Pancreas (tissue), 10 donors: ENCODE measurements at regions not wholly inside any gene's neighbourhood (a gene's known extent, or its start where the extent isn't known, plus 50 kb on each side); places are given as distances from the start of the nearest gene placed in this dataset.

Experiments used
- ATAC-seq, 4 donors: fragments of 200-7000 bp; cut with Tn5 transposase; one replicate each; pipeline versions ENCODE4 v1.8.0 to v1.9.1; 2020; ENCODE audit warnings: mild to moderate bottlenecking in 4 of 4, moderate library complexity in 4 of 4
- DNase-seq, 6 donors: peaks; one replicate each; pipeline ENCODE4 v3.0.0-alpha.2; 2020
- FAIRE-seq: peaks from 2 replicates; lab custom pipeline; 2012; peaks lifted over from hg19 to GRCh38; lab: Jason Lieb, UNC
- H3K27ac ChIP-seq, 4 donors: fragments of 200-600 bp; sonication (generic); 1 replicate in 3 of 4; 2 replicates in 1 of 4; pipeline versions ENCODE4 v1.5.0 to v1.8.0; 2020
- H3K27me3 ChIP-seq, 4 donors: fragments of 200-600 bp; one replicate each; pipeline ENCODE4 v1.8.0; 2021
- H3K36me3 ChIP-seq, 3 donors: fragments of 200-600 bp; sonication (generic) in 1 of 3; one replicate each; pipeline versions ENCODE4 v1.5.0 to v1.8.0; 2020 to 2021
- H3K4me1 ChIP-seq, 3 donors: fragments of 200-600 bp; one replicate each; pipeline ENCODE4 v1.8.0; 2021
- H3K4me3 ChIP-seq, 4 donors: fragments of 200-600 bp; sonication (generic) in 2 of 4; one replicate each; pipeline versions ENCODE4 v1.5.0 to v1.8.0; 2020 to 2021
- H3K9me3 ChIP-seq, 4 donors: fragments of 200-600 bp; one replicate each; pipeline ENCODE4 v1.8.0; 2021
- WGBS, 2 donors: extraction: QIAGEN DNeasy Blood & Tissue Kit; methylation state at CpG; one replicate each; pipeline ENCODE4 v1.1.7; 2013; 5-methylcytosine and 5-hydroxymethylcytosine counted together
- intact Hi-C, 3 donors: fragments of 100-400 bp; cut with DNase I; formaldehyde crosslinking; loops; one replicate each; pipeline versions ENCODE4 v1.11.1 to v1.14.2; 2022
- TF ChIP-seq, protein P1 (sequence below), 4 donors: fragments of 200-600 bp; sonication (generic) in 3 of 4; IDR thresholded peaks; one replicate each; pipeline versions ENCODE4 v1.5.0 to v1.8.0; 2021; ENCODE audit warnings: antibody characterized with exemption in 4 of 4
- donor health status: healthy with polysubstance abuse.
- donor health status: DM: no; HTN: no; CAD: no; lungs with moderate emphysema.
- donor health status: DM: no; HTN: no; CAD: no.
- donor health status: control.
- donor health status: control.
- donor health status: Bipolar disorder and iron deficiency.
- donor health status: DM: yes; HTN: yes; CAD: no.
- donor health status: DM: no; HTN: no; CAD: no.
- donor health status: DM: no; HTN: no; CAD: no.
- donor health status: DM: yes; HTN: yes; CAD: no.

DNA sequence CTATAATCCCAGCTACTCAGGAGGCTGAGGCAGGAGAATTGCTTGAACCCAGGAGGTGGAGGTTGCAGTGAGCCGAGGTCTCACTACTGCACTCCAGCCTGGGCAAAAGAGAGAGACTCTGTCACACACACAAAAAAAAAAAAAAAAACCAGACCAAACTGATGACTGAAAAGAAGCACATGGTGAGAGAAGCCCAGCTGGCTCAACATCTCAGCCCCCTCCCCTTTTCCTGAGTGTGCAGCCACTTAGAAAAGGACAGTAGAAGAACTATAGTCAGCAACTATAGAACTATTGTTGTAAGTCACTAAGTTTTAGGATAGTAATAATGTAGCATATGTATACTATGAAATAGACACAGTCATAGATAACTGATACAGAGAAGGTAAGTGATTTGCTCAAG is 87.2 kb upstream of the RALGPS2 start:
- 90 to 95% methylated on average over 1 of the region's 1 CpG for WGBS, 2 donors
- H3K4me1 ChIP-seq = no peaks in the 10 kb centered on the region
- H3K27ac ChIP-seq = no peak overlapping the region
- TF ChIP-seq, protein P1, sequence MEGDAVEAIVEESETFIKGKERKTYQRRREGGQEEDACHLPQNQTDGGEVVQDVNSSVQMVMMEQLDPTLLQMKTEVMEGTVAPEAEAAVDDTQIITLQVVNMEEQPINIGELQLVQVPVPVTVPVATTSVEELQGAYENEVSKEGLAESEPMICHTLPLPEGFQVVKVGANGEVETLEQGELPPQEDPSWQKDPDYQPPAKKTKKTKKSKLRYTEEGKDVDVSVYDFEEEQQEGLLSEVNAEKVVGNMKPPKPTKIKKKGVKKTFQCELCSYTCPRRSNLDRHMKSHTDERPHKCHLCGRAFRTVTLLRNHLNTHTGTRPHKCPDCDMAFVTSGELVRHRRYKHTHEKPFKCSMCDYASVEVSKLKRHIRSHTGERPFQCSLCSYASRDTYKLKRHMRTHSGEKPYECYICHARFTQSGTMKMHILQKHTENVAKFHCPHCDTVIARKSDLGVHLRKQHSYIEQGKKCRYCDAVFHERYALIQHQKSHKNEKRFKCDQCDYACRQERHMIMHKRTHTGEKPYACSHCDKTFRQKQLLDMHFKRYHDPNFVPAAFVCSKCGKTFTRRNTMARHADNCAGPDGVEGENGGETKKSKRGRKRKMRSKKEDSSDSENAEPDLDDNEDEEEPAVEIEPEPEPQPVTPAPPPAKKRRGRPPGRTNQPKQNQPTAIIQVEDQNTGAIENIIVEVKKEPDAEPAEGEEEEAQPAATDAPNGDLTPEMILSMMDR (IDR thresholded peaks at IDR 0.05) = no peak
- intact Hi-C loops = no loop called here
- FAIRE-seq = no peak
- no peaks in the 10 kb centered on the region for H3K9me3 ChIP-seq
- no peaks in the 10 kb centered on the region for H3K36me3 ChIP-seq
- ATAC-seq = no peak
- H3K4me3 ChIP-seq = no peak overlapping the region
- H3K27me3 ChIP-seq = no peaks in the 10 kb centered on the region
- no peak for DNase-seq

DNA sequence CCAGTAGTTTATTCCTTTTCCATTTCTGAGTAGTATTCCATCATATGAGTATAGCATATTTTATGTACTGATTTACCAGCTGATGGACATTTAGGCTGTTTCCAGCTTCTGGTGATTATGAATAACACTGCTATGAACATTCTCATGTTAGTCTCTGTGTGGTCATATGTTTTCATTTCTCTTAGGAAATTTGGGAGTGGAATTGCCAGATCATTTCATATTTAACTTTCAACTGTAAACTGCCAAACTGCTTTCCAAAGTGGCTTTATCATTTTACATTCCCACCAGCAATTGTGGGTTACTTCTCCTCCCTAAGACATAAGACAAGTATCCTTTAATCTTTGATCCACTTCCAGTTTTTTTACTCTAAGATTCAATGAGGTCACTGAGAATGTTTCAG is 85.7 kb upstream of the RALGPS2 start:
- H3K36me3 ChIP-seq = no peaks in the 10 kb centered on the region
- ATAC-seq (no peak), FAIRE-seq (no peak), DNase-seq (no peak)
- TF ChIP-seq, protein P1 (IDR thresholded peaks at IDR 0.05) = no peak
- no peaks in the 10 kb centered on the region for H3K27me3 ChIP-seq
- H3K4me1 ChIP-seq = peaks cover 3 to 7% (median 6%) of the 10 kb centered on the region in 3 donors
- no peak overlapping the region for H3K27ac ChIP-seq
- H3K4me3 ChIP-seq = no peak overlapping the region
- H3K9me3 ChIP-seq = no peaks in the 10 kb centered on the region
- intact Hi-C loops = no loop called here

DNA sequence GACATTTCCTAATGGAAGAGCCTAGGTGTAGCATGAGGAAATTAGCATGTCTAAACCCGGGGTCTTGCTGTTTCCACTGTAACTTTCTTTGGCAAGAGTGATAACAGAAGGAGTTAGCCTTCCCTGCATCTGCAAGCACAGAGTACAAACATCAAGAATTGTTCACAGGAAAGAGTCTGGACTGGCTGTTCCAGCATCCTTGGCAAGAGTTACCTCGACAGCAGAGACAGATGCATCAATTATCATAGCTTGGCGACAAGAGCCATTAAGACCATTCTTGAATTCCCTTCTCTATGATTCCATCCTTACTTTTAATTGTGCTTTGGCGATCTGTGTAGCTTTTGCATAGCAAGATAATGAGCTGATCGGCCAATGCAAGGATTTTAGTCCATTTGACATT is 82.8 kb upstream of the RALGPS2 start:
- H3K4me1 ChIP-seq = peaks cover 3 to 13% (median 10%) of the 10 kb centered on the region in 3 donors
- no peak for DNase-seq
- no peak overlapping the region for H3K4me3 ChIP-seq
- no peaks in the 10 kb centered on the region for H3K27me3 ChIP-seq
- 82 to 89% methylated on average over 5 of the region's 5 CpGs for WGBS, 2 donors
- ATAC-seq = no peak
- H3K36me3 ChIP-seq = no peaks in the 10 kb centered on the region
- intact Hi-C loops = no loop called here
- H3K9me3 ChIP-seq = no peaks in the 10 kb centered on the region
- TF ChIP-seq, protein P1 (IDR thresholded peaks at IDR 0.05) = no peak
- no peak for FAIRE-seq
- no peak overlapping the region for H3K27ac ChIP-seq

DNA sequence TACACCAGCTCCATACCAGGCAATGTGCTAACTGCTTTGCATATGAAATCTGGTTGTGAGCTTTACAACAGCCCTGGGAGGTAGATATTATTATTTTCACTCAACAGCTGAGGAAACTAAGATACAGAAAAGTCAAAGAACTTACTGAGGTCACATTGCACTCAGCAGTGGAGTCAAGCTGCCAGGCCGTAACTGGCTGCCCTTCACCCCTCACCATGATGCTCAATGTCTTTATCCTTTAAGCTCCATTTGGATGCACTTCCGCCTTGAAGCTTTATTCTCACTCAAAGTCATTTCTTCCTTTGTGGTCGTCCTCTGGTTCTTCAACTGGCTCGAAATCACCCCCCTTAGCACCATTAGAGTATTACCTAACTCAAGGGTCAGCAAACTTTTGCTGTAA is 81.7 kb upstream of the RALGPS2 start:
- WGBS, 2 donors = 96 to 97% methylated on average over 4 of the region's 4 CpGs
- ATAC-seq (no peak), DNase-seq (no peak), FAIRE-seq (no peak)
- Histone ChIP-seq H3K36me3 (no peaks in the 10 kb centered on the region), H3K4me3 (no peak overlapping the region), H3K27me3 (no peaks in the 10 kb centered on the region), H3K4me1 (peaks cover 3 to 13% (median 10%) of the 10 kb centered on the region in 3 donors), H3K9me3 (no peaks in the 10 kb centered on the region), H3K27ac (no peak overlapping the region)
- TF ChIP-seq, protein P1 (IDR thresholded peaks at IDR 0.05) = no peak
- intact Hi-C loops = no loop called here

DNA sequence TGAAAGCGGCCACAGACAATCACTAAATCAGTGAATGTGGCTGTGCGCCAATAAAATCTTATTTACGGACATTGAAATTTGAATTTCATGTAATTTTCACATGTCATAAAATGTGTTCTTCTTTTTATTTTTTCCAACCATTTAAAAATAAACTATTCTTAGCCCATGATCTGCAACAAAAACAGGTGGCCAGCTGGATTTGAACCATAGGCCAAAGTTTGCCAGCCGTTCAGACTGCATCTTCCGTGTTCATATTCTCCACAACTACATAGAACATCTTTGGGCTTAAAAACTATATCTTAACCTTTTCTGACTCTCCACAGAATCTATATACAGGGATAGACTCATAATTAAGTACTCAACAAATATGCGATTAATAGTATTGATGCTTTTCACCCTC is 81.2 kb upstream of the RALGPS2 start:
- TF ChIP-seq, protein P1 (IDR thresholded peaks at IDR 0.05) = no peak
- H3K36me3 ChIP-seq = no peaks in the 10 kb centered on the region
- DNase-seq (no peak), ATAC-seq (no peak), FAIRE-seq (no peak)
- 63 to 77% methylated on average over 6 of the region's 6 CpGs for WGBS, 2 donors
- H3K9me3 ChIP-seq = no peaks in the 10 kb centered on the region
- intact Hi-C loops = no loop called here
- no peak overlapping the region for H3K4me3 ChIP-seq
- no peak overlapping the region for H3K27ac ChIP-seq
- no peaks in the 10 kb centered on the region for H3K27me3 ChIP-seq
- peaks cover 3 to 13% (median 10%) of the 10 kb centered on the region in 3 donors for H3K4me1 ChIP-seq
